Neural cell (in vitro differentiated cells): ENCODE measurements at regions not wholly inside any gene's neighbourhood (a gene's known extent, or its start where the extent isn't known, plus 50 kb on each side); places are given as distances from the start of the nearest gene placed in this dataset.

Source experiments
- H2AFZ ChIP-seq: fragments of 200-600, 300-800 bp; sonication (generic), shearing (Covaris generic); 2 replicates; pipeline ENCODE4 v1.6.0; 2014; ENCODE audit warnings: low read depth, mild to moderate bottlenecking, antibody characterized with exemption, low read length, moderate library complexity
- H3F3A ChIP-seq: fragments of 200-600 bp; shearing (Covaris generic); 2 replicates; pipeline ENCODE4 v1.6.1; 2016; ENCODE audit warnings: mild to moderate bottlenecking, moderate library complexity, mixed read lengths, antibody characterized with exemption, low read length; ENCODE audit not compliant: insufficient read depth, poor library complexity, severe bottlenecking
- H3K27ac ChIP-seq: fragments of 200-600, 300-800 bp; sonication (generic), shearing (Covaris generic); 2 replicates; pipeline ENCODE4 v1.5.1; 2014; ENCODE audit warnings: mild to moderate bottlenecking, low read length, moderate library complexity
- H3K27me3 ChIP-seq: fragments of 300-800, 200-600 bp; sonication (generic), shearing (Covaris generic); 2 replicates; pipeline ENCODE4 v1.6.0; 2014; ENCODE audit warnings: mild to moderate bottlenecking, low read depth, low read length, moderate library complexity; ENCODE audit not compliant: insufficient read depth
- H3K36me3 ChIP-seq: fragments of 300-800, 200-600 bp; sonication (generic), shearing (Covaris generic); 2 replicates; pipeline ENCODE4 v1.5.1; 2014; ENCODE audit warnings: mild to moderate bottlenecking, antibody characterized with exemption, low read length, moderate library complexity; ENCODE audit not compliant: insufficient read depth
- H3K4me2 ChIP-seq: fragments of 300-800, 200-600 bp; sonication (generic), shearing (Covaris generic); 2 replicates; pipeline ENCODE4 v1.6.0; 2014; ENCODE audit warnings: mild to moderate bottlenecking, low read length
- H3K4me3 ChIP-seq: fragments of 300-800, 200-600 bp; sonication (generic), shearing (Covaris generic); 2 replicates; pipeline ENCODE4 v1.5.1; 2014; ENCODE audit warnings: mild to moderate bottlenecking, low read length, moderate library complexity
- H3K79me2 ChIP-seq: fragments of 200-600 bp; shearing (Covaris generic); replicated peaks from 2 replicates; pipeline ENCODE4 v1.6.0; 2014; ENCODE audit warnings: mild to moderate bottlenecking, low read length, moderate library complexity; ENCODE audit not compliant: insufficient read depth
- H3K9ac ChIP-seq: fragments of 300-800, 200-600 bp; sonication (generic), shearing (Covaris generic); 2 replicates; pipeline ENCODE4 v1.6.1; 2016; ENCODE audit warnings: mild to moderate bottlenecking, low read length, mixed read lengths
- H3K9me2 ChIP-seq: fragments of 200-600 bp; shearing (Covaris generic); 2 replicates; pipeline ENCODE4 v1.6.1; 2016; ENCODE audit warnings: mild to moderate bottlenecking, low read length, mixed read lengths; ENCODE audit not compliant: insufficient read depth
- H3K9me3 ChIP-seq: fragments of 200-600, 300-800 bp; sonication (generic), shearing (Covaris generic); 2 replicates; pipeline ENCODE4 v1.6.1; 2016; ENCODE audit warnings: mild to moderate bottlenecking, mixed run types, low read length, moderate library complexity, mixed read lengths
- H4K20me1 ChIP-seq: fragments of 200-600 bp; shearing (Covaris generic); 2 replicates; pipeline ENCODE4 v1.6.1; 2016; ENCODE audit warnings: mild to moderate bottlenecking, mixed run types; ENCODE audit not compliant: insufficient read depth
- EP300 ChIP-seq: fragments of 450-650 bp; conservative IDR thresholded peaks from 2 replicates; pipeline ENCODE4 v1.6.1; 2014; ENCODE audit warnings: antibody characterized with exemption, mild to moderate bottlenecking, moderate library complexity; ENCODE audit not compliant: poor library complexity, severe bottlenecking
- EZH2 ChIP-seq: fragments of 200-600, 300-800 bp; shearing (Covaris generic), sonication (generic); IDR thresholded peaks from 2 replicates; pipeline ENCODE4 v1.6.1; 2014; ENCODE audit warnings: antibody characterized with exemption, low read length, borderline replicate concordance, mild to moderate bottlenecking; ENCODE audit not compliant: insufficient read depth, poor library complexity, severe bottlenecking
- MXI1 ChIP-seq: fragments of 450-650 bp; conservative IDR thresholded peaks from 2 replicates; pipeline ENCODE4 v1.6.1; 2014; ENCODE audit warnings: antibody characterized with exemption, mild to moderate bottlenecking; ENCODE audit not compliant: poor library complexity, severe bottlenecking
- POLR2AphosphoS5 ChIP-seq: IDR thresholded peaks from 2 replicates; pipeline ENCODE4 v1.6.1; 2012
- RAD21 ChIP-seq: fragments of 450-650 bp; conservative IDR thresholded peaks from 2 replicates; pipeline ENCODE4 v1.6.1; 2014; ENCODE audit warnings: antibody characterized with exemption, mild to moderate bottlenecking, moderate library complexity
- SMC3 ChIP-seq: fragments of 450-650 bp; conservative IDR thresholded peaks from 2 replicates; pipeline ENCODE4 v1.6.1; 2014; ENCODE audit warnings: antibody characterized with exemption, mild to moderate bottlenecking, moderate library complexity; ENCODE audit not compliant: poor library complexity
- TAF1 ChIP-seq: IDR thresholded peaks from 2 replicates; pipeline ENCODE4 v1.6.1; 2012; ENCODE audit warnings: low read depth
- TF ChIP-seq, protein P1 (sequence below): IDR thresholded peaks from 2 replicates; pipeline ENCODE4 v1.6.1; 2012; ENCODE audit warnings: borderline replicate concordance
- TF ChIP-seq, protein P2 (sequence below): fragments of 450-650 bp; IDR thresholded peaks from 2 replicates; pipeline ENCODE4 v1.5.1; 2014; ENCODE audit warnings: antibody characterized with exemption, mild to moderate bottlenecking, moderate library complexity; ENCODE audit not compliant: poor library complexity, severe bottlenecking

DNA sequence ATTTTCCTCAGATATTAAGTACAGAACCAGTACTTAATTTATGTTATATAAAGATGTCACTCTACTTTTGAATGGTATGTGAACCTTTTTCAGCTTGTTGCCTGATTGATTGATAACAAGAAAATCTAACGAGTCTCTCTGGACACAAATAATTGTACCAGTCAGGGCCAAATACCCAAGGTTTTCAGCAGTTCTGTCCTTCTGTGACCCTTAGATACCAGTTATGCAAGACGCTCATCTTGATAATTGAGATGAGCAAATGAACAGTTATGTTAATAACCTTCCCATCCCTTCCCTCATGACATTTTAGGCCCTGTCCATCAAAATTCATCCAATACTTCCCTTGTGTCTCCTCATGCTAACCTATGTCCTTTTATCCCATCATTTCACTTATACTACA lies 185.9 kb upstream of the G2E3 start (continued):
- no peak for TF ChIP-seq EP300

DNA sequence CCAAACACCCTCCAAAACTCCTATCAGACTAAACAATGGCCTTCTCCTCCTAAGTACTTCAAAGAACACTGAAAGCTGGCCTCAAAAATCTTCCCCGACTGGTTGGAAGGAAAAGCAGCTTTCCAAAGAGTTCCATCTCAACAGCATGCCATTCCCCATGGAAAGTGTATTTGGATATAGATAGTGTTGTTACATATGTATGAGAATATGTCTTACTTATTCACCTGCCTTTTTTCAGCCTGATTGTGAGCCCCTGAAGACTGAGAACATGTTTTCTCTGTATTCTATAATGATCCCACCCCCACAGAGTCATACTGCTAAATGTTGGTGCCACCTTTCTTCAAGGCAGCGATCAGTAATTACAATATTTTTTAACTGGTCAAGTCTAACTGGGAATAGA lies 185.4 kb upstream of the G2E3 start:
- Histone ChIP-seq H3K9ac (no peak overlapping the region), H3F3A (no peaks in the 10 kb centered on the region), H3K9me2 (no peaks in the 10 kb centered on the region), H3K27ac (peak overlapping the region; percentile 30), H3K79me2 (no peaks in the 10 kb centered on the region), H3K4me3 (no peak overlapping the region), H3K27me3 (no peaks in the 10 kb centered on the region), H3K36me3 (no peaks in the 10 kb centered on the region), H3K9me3 (peaks cover 3% of the 10 kb centered on the region), H3K4me2 (no peak overlapping the region), H4K20me1 (no peaks in the 10 kb centered on the region), H2AFZ (no peak overlapping the region)
- no peak for TF ChIP-seq TAF1
- TF ChIP-seq, protein P1, sequence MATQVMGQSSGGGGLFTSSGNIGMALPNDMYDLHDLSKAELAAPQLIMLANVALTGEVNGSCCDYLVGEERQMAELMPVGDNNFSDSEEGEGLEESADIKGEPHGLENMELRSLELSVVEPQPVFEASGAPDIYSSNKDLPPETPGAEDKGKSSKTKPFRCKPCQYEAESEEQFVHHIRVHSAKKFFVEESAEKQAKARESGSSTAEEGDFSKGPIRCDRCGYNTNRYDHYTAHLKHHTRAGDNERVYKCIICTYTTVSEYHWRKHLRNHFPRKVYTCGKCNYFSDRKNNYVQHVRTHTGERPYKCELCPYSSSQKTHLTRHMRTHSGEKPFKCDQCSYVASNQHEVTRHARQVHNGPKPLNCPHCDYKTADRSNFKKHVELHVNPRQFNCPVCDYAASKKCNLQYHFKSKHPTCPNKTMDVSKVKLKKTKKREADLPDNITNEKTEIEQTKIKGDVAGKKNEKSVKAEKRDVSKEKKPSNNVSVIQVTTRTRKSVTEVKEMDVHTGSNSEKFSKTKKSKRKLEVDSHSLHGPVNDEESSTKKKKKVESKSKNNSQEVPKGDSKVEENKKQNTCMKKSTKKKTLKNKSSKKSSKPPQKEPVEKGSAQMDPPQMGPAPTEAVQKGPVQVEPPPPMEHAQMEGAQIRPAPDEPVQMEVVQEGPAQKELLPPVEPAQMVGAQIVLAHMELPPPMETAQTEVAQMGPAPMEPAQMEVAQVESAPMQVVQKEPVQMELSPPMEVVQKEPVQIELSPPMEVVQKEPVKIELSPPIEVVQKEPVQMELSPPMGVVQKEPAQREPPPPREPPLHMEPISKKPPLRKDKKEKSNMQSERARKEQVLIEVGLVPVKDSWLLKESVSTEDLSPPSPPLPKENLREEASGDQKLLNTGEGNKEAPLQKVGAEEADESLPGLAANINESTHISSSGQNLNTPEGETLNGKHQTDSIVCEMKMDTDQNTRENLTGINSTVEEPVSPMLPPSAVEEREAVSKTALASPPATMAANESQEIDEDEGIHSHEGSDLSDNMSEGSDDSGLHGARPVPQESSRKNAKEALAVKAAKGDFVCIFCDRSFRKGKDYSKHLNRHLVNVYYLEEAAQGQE: peak; percentile 53

DNA sequence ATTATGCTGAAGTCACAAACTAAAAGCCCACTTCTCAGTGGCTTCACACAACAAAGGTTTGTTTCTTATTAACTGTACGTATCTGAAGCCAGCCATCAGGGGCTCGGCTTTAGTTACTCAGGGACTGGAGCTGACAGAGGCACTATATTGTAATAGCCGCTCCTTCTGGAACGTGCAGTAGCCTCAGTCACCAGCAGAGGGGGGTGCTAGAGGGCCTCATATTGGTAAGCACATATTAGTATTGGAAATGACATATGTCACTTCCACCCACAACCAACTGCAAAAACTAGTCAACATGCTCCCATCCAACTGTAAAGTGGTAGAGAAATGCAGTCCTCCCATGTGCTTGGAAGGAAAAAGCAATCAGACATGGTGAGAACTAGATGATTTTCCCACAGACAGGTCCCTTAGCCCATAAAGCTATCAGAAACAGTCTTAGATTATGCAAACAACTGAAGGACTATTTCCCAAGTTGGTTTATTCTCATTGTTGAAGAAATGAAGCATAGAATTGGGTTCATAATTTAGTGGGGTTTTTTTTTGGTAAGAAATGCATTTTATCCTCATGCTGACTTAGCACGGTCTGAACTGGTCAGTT lies 183.6 kb upstream of the G2E3 start:
- H3K79me2 ChIP-seq: no peaks in the 10 kb centered on the region
- H3K4me3 ChIP-seq: no peak overlapping the region
- no peaks in the 10 kb centered on the region for H3K9me2 ChIP-seq
- H3K9ac ChIP-seq: no peak overlapping the region
- no peak for TF ChIP-seq EZH2
- TF ChIP-seq MXI1: no peak
- TF ChIP-seq RAD21: peak; percentile 46
- TF ChIP-seq POLR2AphosphoS5: no peak
- peak; percentile 43 for TF ChIP-seq SMC3
- TF ChIP-seq, protein P1: no peak
- no peak for TF ChIP-seq EP300
- TF ChIP-seq, protein P2, sequence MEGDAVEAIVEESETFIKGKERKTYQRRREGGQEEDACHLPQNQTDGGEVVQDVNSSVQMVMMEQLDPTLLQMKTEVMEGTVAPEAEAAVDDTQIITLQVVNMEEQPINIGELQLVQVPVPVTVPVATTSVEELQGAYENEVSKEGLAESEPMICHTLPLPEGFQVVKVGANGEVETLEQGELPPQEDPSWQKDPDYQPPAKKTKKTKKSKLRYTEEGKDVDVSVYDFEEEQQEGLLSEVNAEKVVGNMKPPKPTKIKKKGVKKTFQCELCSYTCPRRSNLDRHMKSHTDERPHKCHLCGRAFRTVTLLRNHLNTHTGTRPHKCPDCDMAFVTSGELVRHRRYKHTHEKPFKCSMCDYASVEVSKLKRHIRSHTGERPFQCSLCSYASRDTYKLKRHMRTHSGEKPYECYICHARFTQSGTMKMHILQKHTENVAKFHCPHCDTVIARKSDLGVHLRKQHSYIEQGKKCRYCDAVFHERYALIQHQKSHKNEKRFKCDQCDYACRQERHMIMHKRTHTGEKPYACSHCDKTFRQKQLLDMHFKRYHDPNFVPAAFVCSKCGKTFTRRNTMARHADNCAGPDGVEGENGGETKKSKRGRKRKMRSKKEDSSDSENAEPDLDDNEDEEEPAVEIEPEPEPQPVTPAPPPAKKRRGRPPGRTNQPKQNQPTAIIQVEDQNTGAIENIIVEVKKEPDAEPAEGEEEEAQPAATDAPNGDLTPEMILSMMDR: peak; percentile 57
- no peak for TF ChIP-seq TAF1
- no peaks in the 10 kb centered on the region for H4K20me1 ChIP-seq
- peaks cover 3% of the 10 kb centered on the region for H3K9me3 ChIP-seq
- no peak overlapping the region for H3K4me2 ChIP-seq
- H3K27me3 ChIP-seq: no peaks in the 10 kb centered on the region
- H3K36me3 ChIP-seq: no peaks in the 10 kb centered on the region
- no peak overlapping the region for H2AFZ ChIP-seq
- H3F3A ChIP-seq: no peaks in the 10 kb centered on the region
- H3K27ac ChIP-seq: no peak overlapping the region
